ENCODE measurements at regions not wholly inside any gene's neighbourhood (a gene's known extent, or its start where the extent isn't known, plus 50 kb on each side); places are given as distances from the start of the nearest gene placed in this dataset.
"Not testable (repeated sequence)": the region's sequence is repeated elsewhere in the genome, so short reads cannot be mapped to it uniquely, and the experiment has no call there.

GRCh38 chr3:10680796-10681195, 135.2 kb upstream of the SLC6A11 start:
- Histone ChIP-seq H3K27ac (no peak overlapping the region), H3K4me3 (no peak overlapping the region), H3K4me2 (no peak overlapping the region), H3K36me3 (no peaks in the 10 kb centered on the region), H4K20me1 (no peaks in the 10 kb centered on the region), H3K9ac (no peak overlapping the region), H3K4me1 (peaks cover 5 to 14% (median 12%) of the 10 kb centered on the region in 10 experiments; a peak in 15 of 20 replicates), H3K9me3 (replicated peaks in 1 of 11) (no peaks in the 10 kb centered on the region), H3K27me3 (no peaks in the 10 kb centered on the region)
- no peak for TF ChIP-seq Cebpa-rat (IDR thresholded peaks at IDR 0.05)

GRCh38 chr3:10682692-10683091, 133.3 kb upstream of the SLC6A11 start:
- Histone ChIP-seq H4K20me1 (no peaks in the 10 kb centered on the region), H3K27me3 (no peaks in the 10 kb centered on the region), H3K4me3 (no peak overlapping the region), H3K4me1 (peaks cover 5 to 19% (median 13%) of the 10 kb centered on the region in 10 experiments; a peak in 15 of 20 replicates), H3K9me3 (replicated peaks in 1 of 11) (no peaks in the 10 kb centered on the region), H3K4me2 (no peak overlapping the region), H3K27ac (no peak overlapping the region), H3K36me3 (no peaks in the 10 kb centered on the region), H3K9ac (no peak overlapping the region)
- TF ChIP-seq Cebpa-rat (IDR thresholded peaks at IDR 0.05): no peak

GRCh38 chr3:10683106-10683505, 132.9 kb upstream of the SLC6A11 start:
- no peaks in the 10 kb centered on the region for H4K20me1 ChIP-seq
- H3K27me3 ChIP-seq: no peaks in the 10 kb centered on the region
- TF ChIP-seq Cebpa-rat (IDR thresholded peaks at IDR 0.05): no peak
- H3K27ac ChIP-seq: no peak overlapping the region
- H3K4me2 ChIP-seq: no peak overlapping the region
- H3K9ac ChIP-seq: no peak overlapping the region
- H3K4me1 ChIP-seq: peaks cover 5 to 19% (median 13%) of the 10 kb centered on the region in 10 experiments; a peak in 15 of 20 replicates
- H3K4me3 ChIP-seq: no peak overlapping the region
- H3K9me3 ChIP-seq (replicated peaks in 1 of 11): no peaks in the 10 kb centered on the region
- no peaks in the 10 kb centered on the region for H3K36me3 ChIP-seq

GRCh38 chr3:10688126-10688525, 127.9 kb upstream of the SLC6A11 start:
- H4K20me1 ChIP-seq: no peaks in the 10 kb centered on the region
- no peak for TF ChIP-seq Cebpa-rat (IDR thresholded peaks at IDR 0.05)
- no peaks in the 10 kb centered on the region for H3K27me3 ChIP-seq
- no peak overlapping the region for H3K27ac ChIP-seq
- peaks cover 7 to 35% (median 24%) of the 10 kb centered on the region in 10 experiments; a peak in 19 of 20 replicates for H3K4me1 ChIP-seq
- no peaks in the 10 kb centered on the region for H3K9me3 ChIP-seq (replicated peaks in 1 of 11)
- no peaks in the 10 kb centered on the region for H3K36me3 ChIP-seq
- H3K4me2 ChIP-seq: no peak overlapping the region
- H3K4me3 ChIP-seq: no peak overlapping the region
- no peak overlapping the region for H3K9ac ChIP-seq

GRCh38 chr3:10688548-10689172, 127.4 kb upstream of the SLC6A11 start:
- Histone ChIP-seq H3K27ac (no peak overlapping the region), H3K9me3 (replicated peaks in 1 of 11) (peaks cover 0 to 2% (median 0%) of the 10 kb centered on the region in 11 experiments; a peak in 2 of 22 replicates), H3K4me3 (no peak overlapping the region), H3K36me3 (no peaks in the 10 kb centered on the region), H3K27me3 (no peaks in the 10 kb centered on the region), H3K9ac (no peak overlapping the region), H3K4me2 (no peak overlapping the region), H3K4me1 (peaks cover 7 to 40% (median 28%) of the 10 kb centered on the region in 10 experiments; a peak in 19 of 20 replicates), H4K20me1 (no peaks in the 10 kb centered on the region)
- TF ChIP-seq Cebpa-rat (IDR thresholded peaks at IDR 0.05): no peak

- no peaks in the 10 kb centered on the region for H3K36me3 ChIP-seq
- no peak for TF ChIP-seq Cebpa-rat (IDR thresholded peaks at IDR 0.05)
- no peak overlapping the region for H3K27ac ChIP-seq
- H4K20me1 ChIP-seq: no peaks in the 10 kb centered on the region
- H3K9ac ChIP-seq: no peak overlapping the region
- peaks cover 0 to 18% (median 0%) of the 10 kb centered on the region in 11 experiments; a peak in 7 of 22 replicates for H3K9me3 ChIP-seq (replicated peaks in 1 of 11)
- peak overlapping the region in 7 of 11 experiments; percentile 12 to 51 (median 34); a peak in 12 of 22 replicates for H3K4me2 ChIP-seq
- H3K4me1 ChIP-seq: peaks cover 21 to 43% (median 30%) of the 10 kb centered on the region in 10 experiments
- no peak overlapping the region for H3K4me3 ChIP-seq
- H3K27me3 ChIP-seq: no peaks in the 10 kb centered on the region
These were observed 123.9 kb upstream of the SLC6A11 start for GRCh38 chr3:10692039-10692622.

GRCh38 chr3:10693457-10693856, 122.6 kb upstream of the SLC6A11 start:
- H3K27me3 ChIP-seq: no peaks in the 10 kb centered on the region
- H3K36me3 ChIP-seq: no peaks in the 10 kb centered on the region
- H3K4me2 ChIP-seq: peak overlapping the region in 8 of 11 experiments; percentile 7 to 62 (median 28); a peak in 12 of 22 replicates
- no peak overlapping the region for H3K4me3 ChIP-seq
- H3K4me1 ChIP-seq: peaks cover 21 to 45% (median 30%) of the 10 kb centered on the region in 10 experiments
- no peak for TF ChIP-seq Cebpa-rat (IDR thresholded peaks at IDR 0.05)
- no peak overlapping the region; a peak in 1 of 22 replicates for H3K9ac ChIP-seq
- H4K20me1 ChIP-seq: no peaks in the 10 kb centered on the region
- peaks cover 0 to 18% (median 0%) of the 10 kb centered on the region in 11 experiments; a peak in 7 of 22 replicates for H3K9me3 ChIP-seq (replicated peaks in 1 of 11)
- H3K27ac ChIP-seq: no peak overlapping the region; a peak in 1 of 22 replicates

- no peaks in the 10 kb centered on the region for H3K27me3 ChIP-seq
- TF ChIP-seq Cebpa-rat (IDR thresholded peaks at IDR 0.05): no peak
- H3K9ac ChIP-seq: no peak overlapping the region
- H3K4me3 ChIP-seq: no peak overlapping the region
- H3K36me3 ChIP-seq: no peaks in the 10 kb centered on the region
- no peak overlapping the region for H3K27ac ChIP-seq
- H4K20me1 ChIP-seq: no peaks in the 10 kb centered on the region
- peaks cover 0 to 18% (median 0%) of the 10 kb centered on the region in 11 experiments; a peak in 7 of 22 replicates for H3K9me3 ChIP-seq (replicated peaks in 1 of 11)
- H3K4me2 ChIP-seq: peak overlapping the region in 1 of 11 experiments; percentile 74; a peak in 1 of 22 replicates
- H3K4me1 ChIP-seq: peaks cover 21 to 45% (median 30%) of the 10 kb centered on the region in 10 experiments
These were observed 121.8 kb upstream of the SLC6A11 start for GRCh38 chr3:10694179-10694578.

- Histone ChIP-seq H3K27ac (peak overlapping the region in 2 of 11 experiments; percentile 50 to 73; a peak in 6 of 22 replicates), H3K4me1 (peaks cover 21 to 48% (median 30%) of the 10 kb centered on the region in 10 experiments), H3K9me3 (replicated peaks in 1 of 11) (peaks cover 0 to 19% (median 0%) of the 10 kb centered on the region in 11 experiments; a peak in 7 of 22 replicates), H3K9ac (peak overlapping the region in 1 of 11 experiments; percentile 31; a peak in 2 of 22 replicates), H3K4me2 (peak overlapping the region in 10 of 11 experiments; percentile 2 to 74 (median 29); a peak in 15 of 22 replicates)
- not testable (repeated sequence) for H3K27me3 ChIP-seq, H3K4me3 ChIP-seq, H4K20me1 ChIP-seq, H3K36me3 ChIP-seq
These were observed 120.8 kb upstream of the SLC6A11 start for GRCh38 chr3:10695186-10695585.

Measured in BLaER1 treated with 17β-estradiol and CSF1 and Interleukin-3, amounts not matched to agents 10 nM and 100 nM (cell line).